MCF 10A (cell line): ENCODE measurements at regions not wholly inside any gene's neighbourhood (a gene's known extent, or its start where the extent isn't known, plus 50 kb on each side); places are given as distances from the start of the nearest gene placed in this dataset.

ENCODE experiments used
- BruUV-seq: library from RNA; stranded (reverse); fragments of 400-500 nt; replicated peaks from 2 replicates; lab custom pipeline; 2021; lab: Mats Ljungman, UMichigan
- CTCF ChIA-PET: fragments of 300-600 bp; sonication (Branson Sonifier 250); formaldehyde crosslinking; extraction: SDS; loops from one replicate; lab custom pipeline; 2021; ENCODE audit warnings: antibody characterized with exemption, inconsistent platforms; lab: Yijun Ruan, JAX
- POLR2A ChIA-PET: fragments of 300-600, 350-650 bp; sonication (Branson Sonifier 250); formaldehyde crosslinking; extraction: SDS; loops from one replicate; lab custom pipeline; 2020; ENCODE audit warnings: antibody characterized with exemption, inconsistent platforms; lab: Yijun Ruan, JAX
- DNase-seq: peaks from one replicate; pipeline ENCODE4 v3.0.0-alpha.2; 2018; ENCODE audit not compliant: unreplicated experiment
- H3K27ac Mint-ChIP-seq: one replicate; pipeline ENCODE4 v1.8.0; 2022; ENCODE audit warnings: mild to moderate bottlenecking, low read depth, mixed read lengths; ENCODE audit not compliant: unreplicated experiment
- H3K27me3 Mint-ChIP-seq: one replicate; pipeline ENCODE4 v1.8.0; 2022; ENCODE audit warnings: mixed read lengths; ENCODE audit not compliant: insufficient read depth, unreplicated experiment
- H3K36me3 Mint-ChIP-seq: one replicate; pipeline ENCODE4 v1.8.0; 2022; ENCODE audit warnings: mild to moderate bottlenecking, moderate library complexity, mixed read lengths; ENCODE audit not compliant: insufficient read depth, unreplicated experiment
- H3K4me1 Mint-ChIP-seq: one replicate; pipeline ENCODE4 v1.8.0; 2022; ENCODE audit warnings: mixed read lengths; ENCODE audit not compliant: insufficient read depth, unreplicated experiment
- H3K4me3 Mint-ChIP-seq: one replicate; pipeline ENCODE4 v1.8.0; 2022; ENCODE audit warnings: mild to moderate bottlenecking, moderate library complexity, mixed read lengths; ENCODE audit not compliant: unreplicated experiment
- H3K9me3 Mint-ChIP-seq: one replicate; pipeline ENCODE4 v1.8.0; 2022; ENCODE audit warnings: mixed read lengths; ENCODE audit not compliant: unreplicated experiment
- CTCF ChIP-seq: fragments of 200-600 bp; IDR thresholded peaks from one replicate; pipeline ENCODE4 v1.8.0; 2022; ENCODE audit warnings: antibody characterized with exemption, mild to moderate bottlenecking; ENCODE audit not compliant: unreplicated experiment
- intact Hi-C: fragments of 100-400 bp; cut with micrococcal nuclease; formaldehyde crosslinking; loops from 2 replicates; pipeline ENCODE4 v1.14.1; 2022

GRCh38 chr3:182508919-182509711 lies 284.2 kb upstream of the ATP11B start:
- Mint-ChIP-seq H3K4me1 (no peaks in the 10 kb centered on the region), H3K27ac (no peak overlapping the region), H3K4me3 (no peak overlapping the region), H3K36me3 (no peaks in the 10 kb centered on the region), H3K27me3 (no peaks in the 10 kb centered on the region), H3K9me3 (no peaks in the 10 kb centered on the region)
- ChIA-PET CTCF (no interaction called here), POLR2A (no interaction called here)
- no peak for DNase-seq
- BruUV-seq: no TSS peak
- no peak for TF ChIP-seq CTCF
- intact Hi-C loops: no loop called here

GRCh38 chr3:182509844-182510460 lies 283.4 kb upstream of the ATP11B start:
- CTCF ChIA-PET: no interaction called here
- Mint-ChIP-seq H3K27ac (no peak overlapping the region), H3K4me1 (no peaks in the 10 kb centered on the region), H3K36me3 (no peaks in the 10 kb centered on the region), H3K9me3 (no peaks in the 10 kb centered on the region), H3K27me3 (no peaks in the 10 kb centered on the region), H3K4me3 (no peak overlapping the region)
- no peak for DNase-seq
- intact Hi-C loops: no loop called here
- POLR2A ChIA-PET: no interaction called here
- TF ChIP-seq CTCF: no peak
- BruUV-seq: no TSS peak

DNA sequence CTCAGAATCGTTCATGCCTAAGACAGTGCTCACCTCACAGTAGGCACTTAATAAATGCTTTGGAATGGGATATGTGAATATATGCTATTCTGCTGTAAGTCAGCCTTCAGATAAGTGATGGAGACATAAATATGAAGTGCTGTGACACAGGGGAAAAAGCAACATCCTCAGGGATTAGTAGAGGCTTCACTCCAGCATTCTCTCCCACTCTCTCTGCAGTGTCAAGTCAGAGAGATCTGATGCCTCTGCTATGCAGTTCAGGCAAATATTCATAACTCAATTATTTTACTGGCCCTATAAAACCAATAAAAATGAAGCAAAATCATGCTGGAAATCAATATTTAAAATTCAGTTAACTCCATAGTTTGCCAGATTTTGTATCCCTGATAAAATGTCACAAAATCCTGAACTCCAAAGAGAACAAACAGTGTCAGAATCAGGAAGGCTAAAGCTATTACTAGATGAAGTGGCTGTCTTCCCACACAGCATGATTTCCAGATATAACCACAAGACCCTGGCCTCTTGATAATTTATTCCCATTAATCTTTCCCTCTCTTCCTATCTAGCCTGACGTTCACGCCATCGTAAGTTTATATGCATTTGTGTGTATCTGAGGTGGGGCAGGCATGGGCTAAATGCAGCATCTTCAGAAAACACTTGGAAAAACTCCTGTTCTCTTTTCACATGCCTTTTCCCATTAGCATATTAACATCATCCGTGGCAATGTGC lies 278.9 kb upstream of the ATP11B start:
- no peak for DNase-seq
- H3K9me3 Mint-ChIP-seq: no peaks in the 10 kb centered on the region
- H3K27ac Mint-ChIP-seq: no peak overlapping the region
- H3K27me3 Mint-ChIP-seq: no peaks in the 10 kb centered on the region
- ChIA-PET CTCF (no interaction called here), POLR2A (no interaction called here)
- no TSS peak for BruUV-seq
- H3K36me3 Mint-ChIP-seq: no peaks in the 10 kb centered on the region
- no peak overlapping the region for H3K4me3 Mint-ChIP-seq
- no peaks in the 10 kb centered on the region for H3K4me1 Mint-ChIP-seq
- no peak for TF ChIP-seq CTCF
- intact Hi-C loops: no loop called here
